ENCODE measurements at regions not wholly inside any gene's neighbourhood (a gene's known extent, or its start where the extent isn't known, plus 50 kb on each side); places are given as distances from the start of the nearest gene placed in this dataset.

DNA sequence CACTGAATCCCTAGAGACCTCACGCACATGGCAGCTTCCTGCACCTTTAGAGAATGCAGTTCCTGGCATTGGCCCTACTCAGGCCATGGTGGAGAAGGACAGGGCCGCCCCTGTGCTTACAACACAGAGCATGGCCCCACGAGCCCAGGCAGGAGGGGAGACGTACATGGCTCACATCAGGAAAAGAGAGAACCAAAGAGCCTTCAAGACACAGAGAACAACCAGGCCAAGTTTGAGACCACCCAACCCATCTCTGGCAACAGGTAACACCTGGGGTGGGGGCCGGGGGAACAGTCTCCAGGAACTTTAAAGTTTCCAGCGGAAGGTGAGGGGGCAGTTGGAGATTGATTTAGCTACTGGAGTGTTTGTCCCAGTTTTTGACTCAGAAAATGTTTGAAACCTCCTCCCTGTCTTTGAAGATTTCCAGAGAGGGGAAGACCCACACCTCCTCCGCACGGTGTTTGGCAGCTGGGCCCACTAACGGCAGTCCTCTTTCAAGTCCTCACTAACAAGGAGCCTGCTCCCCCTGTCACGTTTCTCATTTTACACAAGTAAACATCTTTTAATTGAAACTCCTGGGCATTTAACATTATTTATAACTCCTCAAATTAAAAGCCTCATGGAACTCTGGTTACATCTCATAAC, 1423.8 kb downstream of the TBC1D22A start:
- TF ChIP-seq, protein P1, sequence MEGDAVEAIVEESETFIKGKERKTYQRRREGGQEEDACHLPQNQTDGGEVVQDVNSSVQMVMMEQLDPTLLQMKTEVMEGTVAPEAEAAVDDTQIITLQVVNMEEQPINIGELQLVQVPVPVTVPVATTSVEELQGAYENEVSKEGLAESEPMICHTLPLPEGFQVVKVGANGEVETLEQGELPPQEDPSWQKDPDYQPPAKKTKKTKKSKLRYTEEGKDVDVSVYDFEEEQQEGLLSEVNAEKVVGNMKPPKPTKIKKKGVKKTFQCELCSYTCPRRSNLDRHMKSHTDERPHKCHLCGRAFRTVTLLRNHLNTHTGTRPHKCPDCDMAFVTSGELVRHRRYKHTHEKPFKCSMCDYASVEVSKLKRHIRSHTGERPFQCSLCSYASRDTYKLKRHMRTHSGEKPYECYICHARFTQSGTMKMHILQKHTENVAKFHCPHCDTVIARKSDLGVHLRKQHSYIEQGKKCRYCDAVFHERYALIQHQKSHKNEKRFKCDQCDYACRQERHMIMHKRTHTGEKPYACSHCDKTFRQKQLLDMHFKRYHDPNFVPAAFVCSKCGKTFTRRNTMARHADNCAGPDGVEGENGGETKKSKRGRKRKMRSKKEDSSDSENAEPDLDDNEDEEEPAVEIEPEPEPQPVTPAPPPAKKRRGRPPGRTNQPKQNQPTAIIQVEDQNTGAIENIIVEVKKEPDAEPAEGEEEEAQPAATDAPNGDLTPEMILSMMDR (IDR thresholded peaks at IDR 0.05; ENCODE audit: low read depth, low read length): no peak

DNA sequence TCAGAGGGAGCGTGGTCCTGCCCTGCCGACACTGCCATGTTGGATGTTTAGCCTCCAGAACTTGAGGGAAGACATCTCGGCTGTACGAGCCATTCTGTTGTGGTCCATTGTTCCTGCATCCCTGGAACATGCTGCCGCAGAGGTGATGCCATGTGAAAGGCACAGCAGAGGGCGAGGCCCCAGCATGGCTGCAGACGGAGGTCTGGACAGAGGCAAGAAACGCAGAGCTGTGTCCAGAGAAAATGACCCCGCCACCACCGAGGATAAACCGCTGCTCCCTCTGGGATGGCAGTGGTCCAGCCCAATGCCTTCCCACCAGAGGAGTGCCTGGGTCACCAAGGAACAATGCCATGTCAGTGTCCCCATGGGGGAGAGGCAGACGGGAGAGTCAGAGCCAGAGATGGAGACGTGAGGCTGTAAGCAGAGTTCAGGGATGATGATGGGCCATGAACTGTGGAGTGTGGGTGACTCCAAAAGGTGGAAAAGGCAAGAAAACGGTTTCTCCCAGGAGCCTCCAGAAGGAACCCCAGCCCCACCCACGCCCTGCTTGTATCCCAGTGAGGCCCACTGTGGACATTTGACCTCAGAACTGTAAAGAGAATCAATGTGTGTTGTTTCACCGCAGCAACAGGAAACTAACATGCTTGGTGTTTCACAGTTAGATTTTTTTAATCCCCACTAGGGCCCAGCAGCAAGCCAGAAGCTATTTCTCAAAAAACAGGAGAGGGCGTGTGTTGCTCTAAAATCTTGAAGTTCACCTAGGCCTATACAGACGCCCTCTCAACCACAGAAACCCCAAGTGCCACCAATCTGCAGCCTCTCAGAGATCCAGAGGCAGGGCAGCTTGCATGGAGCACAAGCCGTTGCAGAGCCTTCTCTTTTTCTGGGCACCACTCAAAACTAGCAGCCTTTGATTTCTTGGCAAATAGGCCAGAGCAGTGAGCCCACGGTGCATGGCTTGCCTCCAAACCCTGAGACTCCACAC, 1422.9 kb downstream of the TBC1D22A start:
- Histone ChIP-seq H3K36me3 (no peaks in the 10 kb centered on the region), H3K4me1 (ENCODE audit: low read depth) (no peaks in the 10 kb centered on the region), H3K27me3 (no peaks in the 10 kb centered on the region), H3K4me3 (no peak overlapping the region), H3K27ac (no peak overlapping the region), H3K9me3 (ENCODE audit: low read depth) (no peaks in the 10 kb centered on the region)
- TF ChIP-seq, protein P1 (IDR thresholded peaks at IDR 0.05; ENCODE audit: low read depth, low read length): no peak
- no peak for DNase-seq (ENCODE audit: low read depth in 1 of 2, low spot score in 1 of 2)

More for the DNA sequence above, 1423.8 kb downstream of the TBC1D22A start:
- H3K9me3 ChIP-seq (ENCODE audit: low read depth): no peaks in the 10 kb centered on the region
- no peaks in the 10 kb centered on the region for H3K36me3 ChIP-seq
- no peak for DNase-seq (ENCODE audit: low read depth in 1 of 2, low spot score in 1 of 2)
- no peaks in the 10 kb centered on the region for H3K27me3 ChIP-seq
- H3K4me1 ChIP-seq (ENCODE audit: low read depth): no peaks in the 10 kb centered on the region
- no peak overlapping the region for H3K27ac ChIP-seq
- no peak overlapping the region for H3K4me3 ChIP-seq

DNA sequence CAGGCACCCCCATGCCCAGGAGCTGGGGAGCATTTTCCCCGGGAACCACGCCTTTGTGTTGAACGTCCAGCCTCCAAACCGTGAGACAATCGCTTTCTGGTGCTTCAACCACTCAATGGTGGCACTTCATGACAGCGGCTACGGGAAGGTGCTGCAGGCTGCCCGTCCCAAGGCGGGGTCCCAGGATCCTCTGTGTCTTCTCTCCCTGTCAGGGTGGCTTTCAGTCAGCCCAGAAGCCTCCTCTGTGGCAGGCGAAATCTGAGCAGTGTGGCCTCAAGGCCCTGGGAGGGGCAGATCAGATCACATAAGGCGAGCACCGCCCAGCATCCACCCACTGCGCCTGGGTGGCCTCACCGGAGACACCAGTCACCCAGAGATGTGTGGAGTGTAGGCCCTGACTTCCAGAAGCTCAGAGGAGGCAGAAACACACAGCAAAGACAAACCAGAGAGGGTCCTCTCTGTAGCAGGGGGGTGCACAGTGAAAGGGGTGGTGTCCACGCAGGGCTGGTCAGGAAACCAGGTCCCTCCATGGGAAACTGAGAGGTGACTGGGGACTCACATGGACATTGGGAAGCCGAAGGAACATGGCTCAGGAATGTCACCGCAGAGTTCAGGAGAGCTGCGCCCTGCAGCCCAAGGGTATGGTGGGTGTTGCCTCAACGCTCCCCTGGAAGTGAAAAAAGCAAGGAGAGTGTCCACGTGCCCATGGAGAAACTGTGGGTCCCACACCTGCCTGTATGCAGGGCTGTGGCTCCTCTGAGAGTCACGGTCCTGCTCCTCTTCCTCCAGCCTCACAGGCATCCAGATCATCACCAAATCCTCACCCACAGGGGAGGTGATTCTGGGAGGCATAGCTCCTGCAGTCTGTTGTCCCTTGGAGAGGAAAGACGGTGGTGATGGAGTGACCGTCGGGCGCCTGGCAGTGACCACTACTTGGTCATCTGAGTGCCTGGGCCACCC, 1420.7 kb downstream of the TBC1D22A start:
- no peak for DNase-seq (ENCODE audit: low read depth in 1 of 2, low spot score in 1 of 2)
- TF ChIP-seq, protein P1 (IDR thresholded peaks at IDR 0.05; ENCODE audit: low read depth, low read length): no peak
- H3K4me3 ChIP-seq: no peak overlapping the region
- no peaks in the 10 kb centered on the region for H3K36me3 ChIP-seq
- no peaks in the 10 kb centered on the region for H3K27me3 ChIP-seq
- no peaks in the 10 kb centered on the region for H3K4me1 ChIP-seq (ENCODE audit: low read depth)
- H3K9me3 ChIP-seq (ENCODE audit: low read depth): no peaks in the 10 kb centered on the region
- H3K27ac ChIP-seq: no peak overlapping the region

DNA sequence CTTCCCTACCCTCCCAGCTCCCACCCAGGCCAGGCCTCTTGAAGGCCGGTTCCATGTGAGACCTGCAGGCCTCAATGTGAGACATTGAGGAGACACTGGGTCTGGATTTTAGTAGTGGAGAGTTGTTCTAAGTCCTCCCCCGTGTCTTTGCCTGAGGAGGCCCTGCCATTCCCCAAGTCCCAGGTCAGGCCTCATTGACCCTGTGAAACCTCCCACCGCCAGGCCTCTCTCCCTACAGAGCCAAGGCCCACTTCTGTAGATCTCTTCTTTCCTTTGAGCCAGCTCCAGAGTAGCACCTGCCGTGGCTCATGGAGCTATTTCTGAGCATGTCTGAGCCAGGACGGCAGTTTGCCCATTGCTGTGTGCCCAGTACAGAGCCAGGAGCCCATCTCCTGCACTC, 1419.6 kb downstream of the TBC1D22A start:
- DNase-seq (ENCODE audit: low read depth in 1 of 2, low spot score in 1 of 2): no peak
- Histone ChIP-seq H3K27ac (no peak overlapping the region), H3K4me3 (no peak overlapping the region), H3K27me3 (no peaks in the 10 kb centered on the region), H3K9me3 (ENCODE audit: low read depth) (no peaks in the 10 kb centered on the region), H3K4me1 (ENCODE audit: low read depth) (no peaks in the 10 kb centered on the region), H3K36me3 (no peaks in the 10 kb centered on the region)
- TF ChIP-seq, protein P1 (IDR thresholded peaks at IDR 0.05; ENCODE audit: low read depth, low read length): no peak
